Fibroblast of lung (primary cell): ENCODE measurements at regions not wholly inside any gene's neighbourhood (a gene's known extent, or its start where the extent isn't known, plus 50 kb on each side); places are given as distances from the start of the nearest gene placed in this dataset.

Source experiments
- DNase-seq, 2 donors: peaks; one replicate each; pipeline versions ENCODE4 v3.0.0 to v3.0.0-alpha.2; 2010; ENCODE audit warnings: low read depth in 2 of 2
- H2AFZ ChIP-seq: 2 replicates; pipeline ENCODE4 v1.5.1; 2012; ENCODE audit warnings: low read length, control low read depth, inconsistent platforms
- H3K27ac ChIP-seq: 2 replicates; pipeline ENCODE4 v1.5.1; 2011; ENCODE audit warnings: low read length, control low read depth; ENCODE audit not compliant: insufficient read depth
- H3K27me3 ChIP-seq: 2 replicates; pipeline ENCODE4 v1.5.1; 2011; ENCODE audit warnings: mild to moderate bottlenecking, low read length; ENCODE audit not compliant: control insufficient read depth, insufficient read depth
- H3K36me3 ChIP-seq: 2 replicates; pipeline ENCODE4 v1.5.1; 2011; ENCODE audit warnings: low read length; ENCODE audit not compliant: control insufficient read depth, insufficient read depth
- H3K4me1 ChIP-seq: 2 replicates; pipeline ENCODE4 v1.5.1; 2011; ENCODE audit warnings: low read length; ENCODE audit not compliant: control insufficient read depth, insufficient read depth; ENCODE audit errors: extremely low read depth
- H3K4me2 ChIP-seq: 2 replicates; pipeline ENCODE4 v1.5.1; 2011; ENCODE audit warnings: low read length, control low read depth; ENCODE audit not compliant: insufficient read depth; ENCODE audit errors: extremely low read depth
- H3K4me3 ChIP-seq, 4 experiments: fragments of 200-600 bp in 1 of 4; sonication (generic) in 1 of 4; replicated peaks in 1 of 4; 2 replicates each; pipeline ENCODE4 v1.5.1; 2011 to 2016; ENCODE audit warnings: low read length in 4 of 4, low read depth in 3 of 4, mild to moderate bottlenecking in 3 of 4, control low read depth in 2 of 4, inconsistent platforms in 1 of 4, mixed read lengths in 1 of 4; ENCODE audit not compliant: insufficient read depth in 1 of 4; ENCODE audit errors: control extremely low read depth in 1 of 4
- H3K79me2 ChIP-seq: 2 replicates; pipeline ENCODE4 v1.5.1; 2012; ENCODE audit warnings: mild to moderate bottlenecking, low read length, inconsistent platforms; ENCODE audit not compliant: control insufficient read depth, insufficient read depth
- H3K9ac ChIP-seq: 2 replicates; pipeline ENCODE4 v1.5.1; 2011; ENCODE audit warnings: mild to moderate bottlenecking, low read length, control low read depth; ENCODE audit not compliant: insufficient read depth
- H3K9me3 ChIP-seq: 2 replicates; pipeline ENCODE4 v1.5.1; 2012; ENCODE audit warnings: low read depth, low read length; ENCODE audit not compliant: control insufficient read depth, insufficient read depth
- H4K20me1 ChIP-seq: 2 replicates; pipeline ENCODE4 v1.5.1; 2011; ENCODE audit warnings: low read length; ENCODE audit not compliant: control insufficient read depth, insufficient read depth; ENCODE audit errors: extremely low read depth
- CTCF ChIP-seq, 2 donors: IDR thresholded peaks in 1 of 2; conservative IDR thresholded peaks in 1 of 2; 1 replicate in 1 of 2; 2 replicates in 1 of 2; pipeline ENCODE4 v1.5.1; 2011 to 2012; ENCODE audit warnings: low read length in 2 of 2, control low read depth in 1 of 2, inconsistent platforms in 1 of 2, low read depth in 1 of 2, mild to moderate bottlenecking in 1 of 2
- EZH2 ChIP-seq: IDR thresholded peaks from 2 replicates; pipeline ENCODE4 v1.5.1; 2012; ENCODE audit warnings: low read length, control low read depth, mild to moderate bottlenecking; ENCODE audit errors: missing control alignments

- H3K79me2 ChIP-seq = no peaks in the 10 kb centered on the region
- H3K27ac ChIP-seq = no peak overlapping the region
- TF ChIP-seq CTCF (conservative IDR thresholded peaks at IDR 0.05 in 1 of 2, IDR thresholded peaks at IDR 0.05 in 1 of 2; ENCODE audit: low read depth in 1 of 2, low read length in 2 of 2) (no peak), EZH2 (no peak)
- no peak for DNase-seq
- H3K9me3 ChIP-seq = no peaks in the 10 kb centered on the region
- H3K4me2 ChIP-seq = no peak overlapping the region
- no peak overlapping the region for H2AFZ ChIP-seq
- no peak overlapping the region for H3K4me3 ChIP-seq
- H3K27me3 ChIP-seq = no peaks in the 10 kb centered on the region
- H3K36me3 ChIP-seq = no peaks in the 10 kb centered on the region
- no peaks in the 10 kb centered on the region for H3K4me1 ChIP-seq
- no peak overlapping the region for H3K9ac ChIP-seq
- H4K20me1 ChIP-seq = no peaks in the 10 kb centered on the region
These were observed 205.6 kb upstream of the SOX5 start for GRCh38 chr12:24155042-24155441.

- TF ChIP-seq EZH2 = no peak
- no peak for TF ChIP-seq CTCF (conservative IDR thresholded peaks at IDR 0.05 in 1 of 2, IDR thresholded peaks at IDR 0.05 in 1 of 2; ENCODE audit: low read depth in 1 of 2, low read length in 2 of 2)
- no peaks in the 10 kb centered on the region for H4K20me1 ChIP-seq
These were observed 203.6 kb upstream of the SOX5 start for GRCh38 chr12:24153079-24153478.

GRCh38 chr12:24152270-24152669, 202.8 kb upstream of the SOX5 start:
- no peak for DNase-seq
- no peaks in the 10 kb centered on the region for H3K4me1 ChIP-seq
- no peaks in the 10 kb centered on the region for H3K79me2 ChIP-seq
- no peak overlapping the region for H3K4me3 ChIP-seq
- no peaks in the 10 kb centered on the region for H3K36me3 ChIP-seq
- H3K9ac ChIP-seq = no peak overlapping the region
- no peak overlapping the region for H2AFZ ChIP-seq
- no peaks in the 10 kb centered on the region for H3K27me3 ChIP-seq
- TF ChIP-seq CTCF (conservative IDR thresholded peaks at IDR 0.05 in 1 of 2, IDR thresholded peaks at IDR 0.05 in 1 of 2; ENCODE audit: low read depth in 1 of 2, low read length in 2 of 2) = no peak
- no peak for TF ChIP-seq EZH2
- no peak overlapping the region for H3K4me2 ChIP-seq
- H4K20me1 ChIP-seq = no peaks in the 10 kb centered on the region
- no peak overlapping the region for H3K27ac ChIP-seq
- no peaks in the 10 kb centered on the region for H3K9me3 ChIP-seq

More at GRCh38 chr12:24153079-24153478, 203.6 kb upstream of the SOX5 start:
- H3K4me1 ChIP-seq = no peaks in the 10 kb centered on the region
- H3K36me3 ChIP-seq = no peaks in the 10 kb centered on the region
- no peak overlapping the region for H3K27ac ChIP-seq
- no peak overlapping the region for H2AFZ ChIP-seq
- H3K4me2 ChIP-seq = no peak overlapping the region
- DNase-seq = no peak
- H3K9ac ChIP-seq = no peak overlapping the region
- H3K9me3 ChIP-seq = no peaks in the 10 kb centered on the region
- no peaks in the 10 kb centered on the region for H3K27me3 ChIP-seq
- H3K4me3 ChIP-seq = no peak overlapping the region
- H3K79me2 ChIP-seq = no peaks in the 10 kb centered on the region
